CD4-positive, alpha-beta memory T cell (primary cell): ENCODE measurements at regions not wholly inside any gene's neighbourhood (a gene's known extent, or its start where the extent isn't known, plus 50 kb on each side); places are given as distances from the start of the nearest gene placed in this dataset.

Experiments used
- CTCF ChIA-PET: fragments of 350-600 bp; sonication (Branson Sonifier 250); formaldehyde crosslinking; loops from one replicate; lab custom pipeline; 2021; ENCODE audit warnings: inconsistent platforms; ENCODE audit not compliant: partially characterized antibody; lab: Charles Lee
- POLR2A ChIA-PET: fragments of 350-600 bp; sonication (Branson Sonifier 250); formaldehyde crosslinking; loops from one replicate; lab custom pipeline; 2021; ENCODE audit not compliant: partially characterized antibody; lab: Charles Lee
- DNase-seq, 5 donors: peaks; one replicate each; pipeline versions ENCODE4 v3.0.0 to v3.0.0-alpha.2; 2020 to 2022; ENCODE audit warnings: mixed read lengths in 1 of 5
- H3K27ac ChIP-seq: one replicate; pipeline ENCODE4 v1.7.0; 2013; ENCODE audit warnings: low read depth, low read length
- H3K27me3 ChIP-seq: 2 replicates; pipeline ENCODE4 v1.7.0; 2013; ENCODE audit warnings: mild to moderate bottlenecking, low read length, moderate library complexity; ENCODE audit not compliant: insufficient read depth
- H3K36me3 ChIP-seq: 2 replicates; pipeline ENCODE4 v1.7.0; 2013; ENCODE audit warnings: mild to moderate bottlenecking, low read length, moderate library complexity; ENCODE audit not compliant: insufficient read depth
- H3K4me1 ChIP-seq: 2 replicates; pipeline ENCODE4 v1.7.0; 2013; ENCODE audit warnings: mild to moderate bottlenecking, low read length, moderate library complexity; ENCODE audit not compliant: insufficient read depth
- H3K4me3 ChIP-seq, 2 donors: one replicate each; pipeline ENCODE4 v1.7.0; 2013; ENCODE audit warnings: low read length in 2 of 2, mild to moderate bottlenecking in 1 of 2
- H3K9me3 ChIP-seq, 2 donors: one replicate each; pipeline ENCODE4 v1.7.0; 2013; ENCODE audit warnings: low read length in 2 of 2, control low read depth in 1 of 2; ENCODE audit not compliant: control insufficient read depth in 1 of 2
- H3K27ac Mint-ChIP-seq, 7 donors: one replicate each; pipeline ENCODE4 v1.8.0; 2020 to 2021; ENCODE audit warnings: mixed read lengths in 7 of 7, mild to moderate bottlenecking in 6 of 7, inconsistent platforms in 3 of 7, moderate library complexity in 3 of 7
- H3K27me3 Mint-ChIP-seq, 2 donors: one replicate each; pipeline ENCODE4 v1.8.0; 2020 to 2021; ENCODE audit warnings: mixed read lengths in 2 of 2
- H3K36me3 Mint-ChIP-seq, 2 donors: one replicate each; pipeline ENCODE4 v1.8.0; 2020 to 2021; ENCODE audit warnings: mixed read lengths in 2 of 2, inconsistent platforms in 1 of 2, mild to moderate bottlenecking in 1 of 2
- H3K4me1 Mint-ChIP-seq, 4 donors: one replicate each; pipeline ENCODE4 v1.8.0; 2020 to 2021; ENCODE audit warnings: mixed read lengths in 4 of 4, mild to moderate bottlenecking in 1 of 4
- H3K4me3 Mint-ChIP-seq, 8 donors: one replicate each; pipeline ENCODE4 v1.8.0; 2020 to 2021; ENCODE audit warnings: mixed read lengths in 8 of 8, mild to moderate bottlenecking in 7 of 8, moderate library complexity in 6 of 8, inconsistent platforms in 3 of 8
- H3K9me3 Mint-ChIP-seq, 8 donors: one replicate each; pipeline ENCODE4 v1.8.0; 2020 to 2021; ENCODE audit warnings: mixed read lengths in 8 of 8, mild to moderate bottlenecking in 5 of 8, inconsistent platforms in 3 of 8, moderate library complexity in 1 of 8
- intact Hi-C: fragments of 100-400 bp; cut with micrococcal nuclease; formaldehyde crosslinking; loops from one replicate; pipeline ENCODE4 v1.15.1; 2023

DNA sequence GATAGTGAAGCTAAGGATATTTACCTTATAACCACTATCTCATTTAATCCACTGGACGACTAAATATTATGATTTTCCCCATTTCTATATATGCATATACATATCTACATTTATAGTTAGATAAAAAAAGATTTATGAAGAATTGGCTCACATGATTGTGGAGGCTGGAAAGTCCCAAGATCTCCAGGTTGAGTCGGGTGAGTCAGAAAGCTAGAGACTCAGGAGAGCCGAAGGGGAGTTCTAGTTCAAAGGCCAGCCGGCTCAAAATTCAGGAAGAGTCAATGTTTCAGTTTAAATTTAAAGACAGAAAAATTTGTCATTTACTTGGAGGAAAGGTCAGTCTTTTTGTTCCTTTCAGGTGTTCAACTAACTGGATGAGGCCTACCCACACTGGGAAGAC lies 158.2 kb upstream of the CPEB2 start:
- no peak for DNase-seq
- Mint-ChIP-seq H3K4me3 (no peak overlapping the region), H3K4me1 (no peaks in the 10 kb centered on the region), H3K9me3 (peaks cover 0 to 6% (median 4%) of the 10 kb centered on the region in 8 donors), H3K27me3 (peaks cover 0 to 2% of the 10 kb centered on the region in 2 donors), H3K27ac (no peak overlapping the region), H3K36me3 (no peaks in the 10 kb centered on the region)
- Histone ChIP-seq H3K4me1 (no peaks in the 10 kb centered on the region), H3K27ac (no peak overlapping the region), H3K36me3 (no peaks in the 10 kb centered on the region), H3K27me3 (no peaks in the 10 kb centered on the region), H3K4me3 (no peak overlapping the region), H3K9me3 (no peaks in the 10 kb centered on the region)
- ChIA-PET CTCF (interaction anchor here (0.7 kb wide), 1 partner anchor 8 kb away, joined by 3 read pairs; no protein-coding TSS in a partner anchor), POLR2A (no interaction called here)
- intact Hi-C loops, result no loop called here

- no peaks in the 10 kb centered on the region for H3K36me3 ChIP-seq
- no peak for DNase-seq
- H3K9me3 ChIP-seq, result no peaks in the 10 kb centered on the region
- no peak overlapping the region for H3K4me3 Mint-ChIP-seq
- H3K27me3 ChIP-seq, result no peaks in the 10 kb centered on the region
- no peaks in the 10 kb centered on the region for H3K4me1 ChIP-seq
- ChIA-PET CTCF (no interaction called here), POLR2A (no interaction called here)
- H3K27me3 Mint-ChIP-seq, result no peaks in the 10 kb centered on the region
- intact Hi-C loops, result no loop called here
- no peaks in the 10 kb centered on the region for H3K36me3 Mint-ChIP-seq
- peaks cover 0 to 2% (median 0%) of the 10 kb centered on the region in 8 donors for H3K9me3 Mint-ChIP-seq
- H3K27ac Mint-ChIP-seq, result no peak overlapping the region
- no peak overlapping the region for H3K4me3 ChIP-seq
- no peak overlapping the region for H3K27ac ChIP-seq
- no peaks in the 10 kb centered on the region for H3K4me1 Mint-ChIP-seq
Observed at GRCh38 chr4:14848229-14848628, 154.1 kb upstream of the CPEB2 start.

- Mint-ChIP-seq H3K4me3 (no peak overlapping the region), H3K9me3 (peaks cover 0 to 2% (median 0%) of the 10 kb centered on the region in 8 donors), H3K27me3 (peaks cover 0 to 2% of the 10 kb centered on the region in 2 donors), H3K4me1 (no peaks in the 10 kb centered on the region), H3K27ac (no peak overlapping the region), H3K36me3 (no peaks in the 10 kb centered on the region)
- Histone ChIP-seq H3K36me3 (no peaks in the 10 kb centered on the region), H3K4me3 (no peak overlapping the region), H3K27me3 (no peaks in the 10 kb centered on the region), H3K9me3 (no peaks in the 10 kb centered on the region), H3K27ac (no peak overlapping the region), H3K4me1 (no peaks in the 10 kb centered on the region)
- intact Hi-C loops, result no loop called here
- ChIA-PET POLR2A (no interaction called here), CTCF (no interaction called here)
- no peak for DNase-seq
Observed at GRCh38 chr4:14850455-14851097, 151.7 kb upstream of the CPEB2 start.

- Mint-ChIP-seq H3K27me3 (peaks cover 0 to 4% of the 10 kb centered on the region in 2 donors), H3K9me3 (peaks cover 0 to 2% (median 0%) of the 10 kb centered on the region in 8 donors), H3K4me1 (no peaks in the 10 kb centered on the region), H3K36me3 (no peaks in the 10 kb centered on the region), H3K4me3 (no peak overlapping the region), H3K27ac (no peak overlapping the region)
- no peaks in the 10 kb centered on the region for H3K4me1 ChIP-seq
- no peak for DNase-seq
- ChIA-PET CTCF (no interaction called here), POLR2A (no interaction called here)
- no peaks in the 10 kb centered on the region for H3K27me3 ChIP-seq
- no peak overlapping the region for H3K4me3 ChIP-seq
- no peaks in the 10 kb centered on the region for H3K9me3 ChIP-seq
- intact Hi-C loops, result no loop called here
- no peaks in the 10 kb centered on the region for H3K36me3 ChIP-seq
- H3K27ac ChIP-seq, result no peak overlapping the region
Observed at GRCh38 chr4:14853176-14853943, 148.9 kb upstream of the CPEB2 start.

- H3K4me3 Mint-ChIP-seq, result no peak overlapping the region
- H3K27me3 Mint-ChIP-seq, result peaks cover 3 to 5% of the 10 kb centered on the region in 2 donors
- no peaks in the 10 kb centered on the region for H3K36me3 Mint-ChIP-seq
- H3K27me3 ChIP-seq, result no peaks in the 10 kb centered on the region
- CTCF ChIA-PET, result no interaction called here
- H3K4me3 ChIP-seq, result no peak overlapping the region
- DNase-seq, result no peak
- intact Hi-C loops, result no loop called here
- no peaks in the 10 kb centered on the region for H3K9me3 ChIP-seq
- no peaks in the 10 kb centered on the region for H3K4me1 Mint-ChIP-seq
- H3K36me3 ChIP-seq, result no peaks in the 10 kb centered on the region
- no peak overlapping the region for H3K27ac Mint-ChIP-seq
- no peak overlapping the region for H3K27ac ChIP-seq
- POLR2A ChIA-PET, result no interaction called here
- peaks cover 0 to 2% (median 0%) of the 10 kb centered on the region in 8 donors for H3K9me3 Mint-ChIP-seq
- no peaks in the 10 kb centered on the region for H3K4me1 ChIP-seq
Observed at GRCh38 chr4:14855719-14856061, 146.6 kb upstream of the CPEB2 start.

DNA sequence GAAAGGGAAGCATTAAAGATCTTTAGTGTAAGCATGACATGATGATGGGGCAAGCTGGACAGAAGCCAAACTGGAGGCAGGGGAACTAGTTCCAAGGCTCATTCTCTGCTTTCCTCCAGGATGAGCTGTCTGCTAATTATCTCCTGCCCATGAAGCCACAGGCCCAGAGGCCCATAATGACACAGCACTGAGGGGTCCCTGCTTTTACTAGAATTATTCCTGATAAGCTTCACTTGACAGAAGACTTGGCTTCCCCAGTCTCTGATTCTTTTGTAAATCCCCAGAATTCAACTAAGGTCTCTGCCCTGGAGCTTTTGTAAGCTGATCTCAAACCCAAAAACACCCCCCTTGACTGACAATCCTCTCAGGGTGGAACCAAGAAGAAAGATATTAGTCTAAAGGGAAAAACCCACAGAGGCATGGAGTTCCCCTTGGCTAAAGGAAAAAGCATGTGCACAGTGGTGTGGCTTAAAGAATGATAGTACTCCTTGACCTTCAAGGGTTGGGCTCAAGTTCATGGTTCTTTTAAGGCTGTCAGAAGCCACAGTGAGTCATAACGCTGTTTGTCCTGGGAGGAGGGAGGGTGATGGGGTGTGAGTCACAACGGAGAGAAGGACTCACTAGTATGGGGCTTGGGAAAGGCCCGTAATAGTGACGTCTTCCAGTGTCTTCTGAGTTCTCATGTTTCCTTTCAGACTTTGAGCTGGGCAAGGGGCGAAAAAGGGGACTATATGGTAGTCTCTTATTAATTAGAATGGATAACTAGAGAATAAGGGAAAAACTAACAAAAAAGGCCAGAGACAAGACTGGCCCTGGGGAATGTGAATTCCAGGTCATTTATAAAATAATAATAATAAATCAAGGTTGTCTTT lies 146.0 kb upstream of the CPEB2 start:
- Histone ChIP-seq H3K9me3 (no peaks in the 10 kb centered on the region), H3K27ac (no peak overlapping the region), H3K4me1 (no peaks in the 10 kb centered on the region), H3K36me3 (no peaks in the 10 kb centered on the region), H3K27me3 (no peaks in the 10 kb centered on the region), H3K4me3 (no peak overlapping the region)
- peak in 1 of 5 donors; percentile 50 for DNase-seq
- no peak overlapping the region for H3K27ac Mint-ChIP-seq
- H3K4me3 Mint-ChIP-seq, result no peak overlapping the region
- H3K4me1 Mint-ChIP-seq, result no peaks in the 10 kb centered on the region
- peaks cover 3 to 5% of the 10 kb centered on the region in 2 donors for H3K27me3 Mint-ChIP-seq
- ChIA-PET POLR2A (no interaction called here), CTCF (no interaction called here)
- intact Hi-C loops, result no loop called here
- no peaks in the 10 kb centered on the region for H3K36me3 Mint-ChIP-seq
- H3K9me3 Mint-ChIP-seq, result peaks cover 0 to 2% (median 0%) of the 10 kb centered on the region in 8 donors

DNA sequence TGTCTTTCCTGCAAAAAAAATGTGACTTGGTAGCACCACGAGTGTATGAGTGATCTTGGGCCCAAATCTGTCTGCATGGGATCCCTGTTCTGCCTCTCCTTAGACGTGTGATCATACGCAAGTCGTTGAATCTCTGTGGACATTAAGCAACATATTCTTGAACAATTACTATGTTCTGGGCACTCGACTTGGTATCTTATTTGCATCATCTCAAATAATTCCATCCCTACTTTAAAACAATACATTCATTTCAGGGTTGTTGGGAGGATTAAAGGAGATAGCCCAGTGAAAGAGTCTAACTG lies 145.4 kb upstream of the CPEB2 start:
- peaks cover 0 to 2% (median 0%) of the 10 kb centered on the region in 8 donors for H3K9me3 Mint-ChIP-seq
- H3K27me3 Mint-ChIP-seq, result peaks cover 3 to 5% of the 10 kb centered on the region in 2 donors
- Histone ChIP-seq H3K27me3 (no peaks in the 10 kb centered on the region), H3K9me3 (no peaks in the 10 kb centered on the region), H3K27ac (no peak overlapping the region), H3K36me3 (no peaks in the 10 kb centered on the region), H3K4me1 (no peaks in the 10 kb centered on the region), H3K4me3 (no peak overlapping the region)
- no peak overlapping the region for H3K4me3 Mint-ChIP-seq
- H3K27ac Mint-ChIP-seq, result no peak overlapping the region
- no peaks in the 10 kb centered on the region for H3K36me3 Mint-ChIP-seq
- ChIA-PET CTCF (no interaction called here), POLR2A (no interaction called here)
- no peak for DNase-seq
- intact Hi-C loops, result no loop called here
- no peaks in the 10 kb centered on the region for H3K4me1 Mint-ChIP-seq
